AG09319 (cell line): ENCODE measurements at regions not wholly inside any gene's neighbourhood (a gene's known extent, or its start where the extent isn't known, plus 50 kb on each side); places are given as distances from the start of the nearest gene placed in this dataset.
"Not testable (repeated sequence)": the region's sequence is repeated elsewhere in the genome, so short reads cannot be mapped to it uniquely, and the experiment has no call there.

Experiments
- DNase-seq: peaks from one replicate; pipeline ENCODE4 v3.0.0-alpha.2; 2010; ENCODE audit warnings: low read depth; ENCODE audit errors: extremely low read depth
- CTCF ChIP-seq: IDR thresholded peaks from 2 replicates; pipeline ENCODE4 v1.5.1; 2011; ENCODE audit warnings: low read depth, mild to moderate bottlenecking, inconsistent platforms, low read length, moderate library complexity

GRCh38 chr18:71223486-71223885 is 934.6 kb downstream of the SOCS6 start:
- TF ChIP-seq CTCF, result no peak
- DNase-seq, result no peak

GRCh38 chr18:71221405-71221804 is 932.6 kb downstream of the SOCS6 start:
- DNase-seq, result no peak
- no peak for TF ChIP-seq CTCF

GRCh38 chr18:71212739-71213138 is 923.9 kb downstream of the SOCS6 start:
- DNase-seq, result not testable (repeated sequence)

- no peak for DNase-seq
- no peak for TF ChIP-seq CTCF
Observed at GRCh38 chr18:71212222-71212621, 923.4 kb downstream of the SOCS6 start.

GRCh38 chr18:71209944-71210343 is 921.1 kb downstream of the SOCS6 start:
- no peak for DNase-seq
- no peak for TF ChIP-seq CTCF

GRCh38 chr18:71194438-71194837 is 905.6 kb downstream of the SOCS6 start:
- no peak for DNase-seq
- TF ChIP-seq CTCF, result no peak

- no peak for DNase-seq
- no peak for TF ChIP-seq CTCF
Observed at GRCh38 chr18:71189581-71189980, 900.7 kb downstream of the SOCS6 start.

GRCh38 chr18:71168557-71169145 is 879.8 kb downstream of the SOCS6 start:
- no peak for DNase-seq
- TF ChIP-seq CTCF, result no peak
